Neural progenitor cell (in vitro differentiated cells): ENCODE measurements at regions not wholly inside any gene's neighbourhood (a gene's known extent, or its start where the extent isn't known, plus 50 kb on each side); places are given as distances from the start of the nearest gene placed in this dataset.

ENCODE experiments used
- DNase-seq: peaks from one replicate; pipeline ENCODE4 v3.0.0-alpha.2; 2016; ENCODE audit warnings: low spot score
- H2AFZ ChIP-seq: fragments of 200-600 bp; sonication (generic); replicated peaks from 2 replicates; pipeline ENCODE4 v1.6.1; 2016; ENCODE audit warnings: antibody characterized with exemption
- H3F3A ChIP-seq: fragments of 200-600 bp; sonication (generic); 2 replicates; pipeline ENCODE4 v1.6.1; 2016; ENCODE audit warnings: antibody characterized with exemption, low read depth
- H3K27ac ChIP-seq: fragments of 200-600 bp; sonication (generic); 2 replicates; pipeline ENCODE4 v1.5.1; 2016; ENCODE audit warnings: mild to moderate bottlenecking
- H3K27me3 ChIP-seq: fragments of 200-600 bp; sonication (generic); 2 replicates; pipeline ENCODE4 v1.6.1; 2016; ENCODE audit warnings: mild to moderate bottlenecking, moderate library complexity
- H3K36me3 ChIP-seq: fragments of 200-600 bp; sonication (generic); 2 replicates; pipeline ENCODE4 v1.5.1; 2016
- H3K4me1 ChIP-seq: fragments of 200-600 bp; sonication (generic); 2 replicates; pipeline ENCODE4 v1.6.1; 2016; ENCODE audit warnings: mixed run types
- H3K4me2 ChIP-seq: fragments of 200-600 bp; sonication (generic); 2 replicates; pipeline ENCODE4 v1.6.1; 2016
- H3K4me3 ChIP-seq: fragments of 200-600 bp; sonication (generic); 2 replicates; pipeline ENCODE4 v1.5.1; 2016
- H3K79me2 ChIP-seq: fragments of 200-600 bp; sonication (generic); 2 replicates; pipeline ENCODE4 v1.6.1; 2016; ENCODE audit warnings: low read depth
- H3K9ac ChIP-seq: fragments of 200-600 bp; sonication (generic); 2 replicates; pipeline ENCODE4 v1.6.1; 2016
- H3K9me3 ChIP-seq: fragments of 200-600 bp; sonication (generic); 2 replicates; pipeline ENCODE4 v1.5.1; 2016; ENCODE audit warnings: low read depth
- H4K20me1 ChIP-seq: fragments of 200-600 bp; sonication (generic); 2 replicates; pipeline ENCODE4 v1.6.1; 2016; ENCODE audit warnings: low read depth
- H3K27ac Mint-ChIP-seq: 3 replicates; pipeline ENCODE4 v1.8.0; 2021; ENCODE audit warnings: mixed read lengths
- H3K27me3 Mint-ChIP-seq: 2 replicates; pipeline ENCODE4 v1.8.0; 2022; ENCODE audit warnings: low read depth, mild to moderate bottlenecking, inconsistent platforms, moderate library complexity, mixed read lengths; ENCODE audit not compliant: insufficient read depth
- H3K36me3 Mint-ChIP-seq: 3 replicates; pipeline ENCODE4 v1.8.0; 2021; ENCODE audit warnings: mixed read lengths
- H3K4me1 Mint-ChIP-seq: 3 replicates; pipeline ENCODE4 v1.8.0; 2021; ENCODE audit warnings: mixed read lengths
- H3K4me3 Mint-ChIP-seq: 3 replicates; pipeline ENCODE4 v1.8.0; 2021; ENCODE audit warnings: mild to moderate bottlenecking, moderate library complexity, mixed read lengths
- H3K9me3 Mint-ChIP-seq: 3 replicates; pipeline ENCODE4 v1.8.0; 2020; ENCODE audit warnings: mixed read lengths
- EZH2 ChIP-seq: fragments of 200-600 bp; sonication (generic); IDR thresholded peaks from 2 replicates; pipeline ENCODE4 v1.6.1; 2017; ENCODE audit warnings: antibody characterized with exemption, mild to moderate bottlenecking, moderate library complexity
- EZH2phosphoT487 ChIP-seq: fragments of 200-600 bp; sonication (generic); IDR thresholded peaks from 2 replicates; pipeline ENCODE4 v1.6.1; 2017; ENCODE audit warnings: antibody characterized with exemption
- TF ChIP-seq, protein P1 (sequence below): fragments of 200-600 bp; sonication (generic); IDR thresholded peaks from 2 replicates; pipeline ENCODE4 v1.5.1; 2017; ENCODE audit warnings: antibody characterized with exemption, mild to moderate bottlenecking

DNA sequence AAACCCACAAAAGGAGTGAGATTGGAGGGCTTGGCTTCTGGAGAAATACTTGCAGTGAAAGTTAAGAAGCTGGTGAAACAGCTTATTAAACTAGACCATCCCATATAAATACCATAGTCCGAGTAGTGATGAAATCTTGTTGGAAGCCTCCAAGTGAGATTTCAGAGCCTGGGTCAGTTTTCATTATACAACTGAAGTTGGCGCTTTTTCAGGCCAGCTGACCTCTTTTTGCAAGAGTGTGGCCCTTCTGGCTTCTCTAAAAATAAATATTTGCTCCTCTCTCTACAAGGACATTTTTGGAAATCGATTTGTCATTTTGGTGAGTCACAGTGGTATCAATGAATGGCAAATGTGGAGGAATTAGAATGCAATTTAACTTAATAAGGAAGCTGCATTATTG lies 51.2 kb upstream of the THRB start:
- Histone ChIP-seq H2AFZ (no peak overlapping the region), H3K27ac (no peak overlapping the region), H3K4me2 (no peak overlapping the region), H3K27me3 (no peaks in the 10 kb centered on the region), H3K4me3 (no peak overlapping the region), H3K9ac (no peak overlapping the region), H3K4me1 (no peaks in the 10 kb centered on the region), H3K79me2 (no peaks in the 10 kb centered on the region), H3K9me3 (no peaks in the 10 kb centered on the region), H3F3A (no peaks in the 10 kb centered on the region), H3K36me3 (no peaks in the 10 kb centered on the region), H4K20me1 (no peaks in the 10 kb centered on the region)
- H3K4me1 Mint-ChIP-seq = no peaks in the 10 kb centered on the region
- H3K27me3 Mint-ChIP-seq = peaks cover 2% of the 10 kb centered on the region
- H3K4me3 Mint-ChIP-seq = no peak overlapping the region
- TF ChIP-seq EZH2 (no peak), EZH2phosphoT487 (no peak)
- TF ChIP-seq, protein P1, sequence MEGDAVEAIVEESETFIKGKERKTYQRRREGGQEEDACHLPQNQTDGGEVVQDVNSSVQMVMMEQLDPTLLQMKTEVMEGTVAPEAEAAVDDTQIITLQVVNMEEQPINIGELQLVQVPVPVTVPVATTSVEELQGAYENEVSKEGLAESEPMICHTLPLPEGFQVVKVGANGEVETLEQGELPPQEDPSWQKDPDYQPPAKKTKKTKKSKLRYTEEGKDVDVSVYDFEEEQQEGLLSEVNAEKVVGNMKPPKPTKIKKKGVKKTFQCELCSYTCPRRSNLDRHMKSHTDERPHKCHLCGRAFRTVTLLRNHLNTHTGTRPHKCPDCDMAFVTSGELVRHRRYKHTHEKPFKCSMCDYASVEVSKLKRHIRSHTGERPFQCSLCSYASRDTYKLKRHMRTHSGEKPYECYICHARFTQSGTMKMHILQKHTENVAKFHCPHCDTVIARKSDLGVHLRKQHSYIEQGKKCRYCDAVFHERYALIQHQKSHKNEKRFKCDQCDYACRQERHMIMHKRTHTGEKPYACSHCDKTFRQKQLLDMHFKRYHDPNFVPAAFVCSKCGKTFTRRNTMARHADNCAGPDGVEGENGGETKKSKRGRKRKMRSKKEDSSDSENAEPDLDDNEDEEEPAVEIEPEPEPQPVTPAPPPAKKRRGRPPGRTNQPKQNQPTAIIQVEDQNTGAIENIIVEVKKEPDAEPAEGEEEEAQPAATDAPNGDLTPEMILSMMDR = no peak
- no peak overlapping the region for H3K27ac Mint-ChIP-seq
- H3K9me3 Mint-ChIP-seq = no peaks in the 10 kb centered on the region
- H3K36me3 Mint-ChIP-seq = no peaks in the 10 kb centered on the region
- no peak for DNase-seq

DNA sequence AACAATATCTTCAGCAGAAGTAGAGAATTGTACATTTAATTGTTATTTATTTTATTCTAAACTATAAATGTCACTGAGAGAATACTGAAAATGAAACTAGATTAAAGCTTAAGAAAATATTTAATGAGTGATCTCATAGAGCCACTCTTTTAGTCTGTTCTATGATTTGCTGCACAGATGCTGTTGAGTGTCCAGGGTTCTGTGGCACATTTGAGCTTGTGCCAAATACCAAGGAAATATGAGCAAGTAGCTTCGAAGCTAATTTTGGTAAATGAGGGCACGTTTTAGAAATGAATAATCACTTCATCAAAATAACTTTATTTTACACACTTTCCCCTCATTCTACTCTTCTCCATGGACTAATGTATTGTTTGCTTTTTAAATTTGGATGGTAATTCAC lies 53.6 kb upstream of the THRB start:
- Histone ChIP-seq H3K36me3 (no peaks in the 10 kb centered on the region), H3K4me3 (no peak overlapping the region), H3K9me3 (no peaks in the 10 kb centered on the region), H4K20me1 (no peaks in the 10 kb centered on the region), H3K9ac (no peak overlapping the region), H3K4me1 (no peaks in the 10 kb centered on the region), H3F3A (no peaks in the 10 kb centered on the region), H3K27ac (no peak overlapping the region), H3K79me2 (no peaks in the 10 kb centered on the region), H3K4me2 (no peak overlapping the region), H2AFZ (no peak overlapping the region), H3K27me3 (no peaks in the 10 kb centered on the region)
- Mint-ChIP-seq H3K36me3 (no peaks in the 10 kb centered on the region), H3K9me3 (no peaks in the 10 kb centered on the region), H3K4me1 (no peaks in the 10 kb centered on the region), H3K4me3 (no peak overlapping the region), H3K27me3 (no peaks in the 10 kb centered on the region), H3K27ac (no peak overlapping the region)
- DNase-seq = no peak
- TF ChIP-seq EZH2 = no peak
- no peak for TF ChIP-seq EZH2phosphoT487
- TF ChIP-seq, protein P1 = no peak

DNA sequence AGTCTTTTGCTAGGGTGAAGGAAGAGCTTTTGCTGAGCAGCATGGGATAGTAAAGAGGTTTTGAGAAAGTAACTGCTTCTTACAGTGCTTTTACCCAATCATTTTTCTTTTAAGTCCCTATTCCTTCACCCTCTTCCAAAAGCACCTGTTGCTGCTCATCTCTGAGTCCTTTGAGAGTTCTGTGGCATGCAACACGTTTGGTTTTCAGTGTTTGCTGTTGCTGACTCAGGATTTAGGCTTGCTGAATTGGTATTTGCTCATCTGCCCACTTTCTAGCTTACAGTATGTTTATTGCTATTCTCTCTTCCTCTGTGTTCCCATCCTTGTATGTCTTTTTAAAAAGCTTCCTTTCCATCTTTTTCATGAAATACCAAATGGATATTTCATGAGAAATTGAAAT lies 55.9 kb upstream of the THRB start:
- Histone ChIP-seq H3K4me1 (no peaks in the 10 kb centered on the region), H4K20me1 (no peaks in the 10 kb centered on the region), H3K9ac (no peak overlapping the region), H3K79me2 (no peaks in the 10 kb centered on the region), H3F3A (no peaks in the 10 kb centered on the region), H3K27me3 (no peaks in the 10 kb centered on the region), H2AFZ (peak overlapping the region; percentile 48), H3K36me3 (no peaks in the 10 kb centered on the region), H3K9me3 (no peaks in the 10 kb centered on the region), H3K4me3 (no peak overlapping the region), H3K27ac (no peak overlapping the region), H3K4me2 (no peak overlapping the region)
- Mint-ChIP-seq H3K36me3 (no peaks in the 10 kb centered on the region), H3K4me3 (no peak overlapping the region), H3K9me3 (no peaks in the 10 kb centered on the region), H3K4me1 (no peaks in the 10 kb centered on the region), H3K27me3 (no peaks in the 10 kb centered on the region), H3K27ac (no peak overlapping the region)
- no peak for DNase-seq
- TF ChIP-seq EZH2phosphoT487 (no peak), EZH2 (no peak)
- TF ChIP-seq, protein P1 = no peak

DNA sequence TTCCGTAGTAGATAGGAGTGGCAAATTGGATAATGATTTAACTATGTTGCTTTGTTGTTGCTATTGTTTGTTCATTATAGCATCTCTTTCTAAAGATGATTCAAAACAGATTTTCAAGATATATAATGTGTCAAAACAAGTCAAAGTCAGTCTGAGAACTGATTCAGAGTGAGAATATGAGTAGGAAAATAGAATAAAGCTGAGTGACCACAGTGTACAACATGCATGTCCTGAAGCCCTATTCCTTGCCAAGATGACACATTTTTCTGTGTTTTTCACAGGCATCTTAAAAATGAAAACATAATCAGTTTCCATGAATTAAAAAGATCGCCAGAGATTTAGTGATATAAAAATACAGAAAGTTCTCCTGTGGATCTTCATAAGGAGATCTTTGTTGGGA lies 57.0 kb upstream of the THRB start:
- no peaks in the 10 kb centered on the region for H3K4me1 ChIP-seq
- Mint-ChIP-seq H3K27me3 (no peaks in the 10 kb centered on the region), H3K36me3 (no peaks in the 10 kb centered on the region), H3K4me3 (no peak overlapping the region), H3K27ac (no peak overlapping the region), H3K4me1 (no peaks in the 10 kb centered on the region), H3K9me3 (no peaks in the 10 kb centered on the region)
- no peaks in the 10 kb centered on the region for H3F3A ChIP-seq
- no peaks in the 10 kb centered on the region for H3K9me3 ChIP-seq
- no peak overlapping the region for H3K4me3 ChIP-seq
- no peak overlapping the region for H2AFZ ChIP-seq
- no peaks in the 10 kb centered on the region for H4K20me1 ChIP-seq
- no peak overlapping the region for H3K27ac ChIP-seq
- no peak for TF ChIP-seq EZH2phosphoT487
- TF ChIP-seq, protein P1 = no peak
- TF ChIP-seq EZH2 = no peak
- no peaks in the 10 kb centered on the region for H3K79me2 ChIP-seq
- no peaks in the 10 kb centered on the region for H3K36me3 ChIP-seq
- no peak overlapping the region for H3K9ac ChIP-seq
- H3K4me2 ChIP-seq = no peak overlapping the region
- DNase-seq = no peak
- H3K27me3 ChIP-seq = no peaks in the 10 kb centered on the region
